GM21367 (cell line): ENCODE measurements at regions not wholly inside any gene's neighbourhood (a gene's known extent, or its start where the extent isn't known, plus 50 kb on each side); places are given as distances from the start of the nearest gene placed in this dataset.

Experiments used
- ATAC-seq: cut with Tn5 transposase; IDR thresholded peaks from one replicate; pipeline ENCODE4 v1.9.1; 2021; ENCODE audit not compliant: unreplicated experiment

DNA sequence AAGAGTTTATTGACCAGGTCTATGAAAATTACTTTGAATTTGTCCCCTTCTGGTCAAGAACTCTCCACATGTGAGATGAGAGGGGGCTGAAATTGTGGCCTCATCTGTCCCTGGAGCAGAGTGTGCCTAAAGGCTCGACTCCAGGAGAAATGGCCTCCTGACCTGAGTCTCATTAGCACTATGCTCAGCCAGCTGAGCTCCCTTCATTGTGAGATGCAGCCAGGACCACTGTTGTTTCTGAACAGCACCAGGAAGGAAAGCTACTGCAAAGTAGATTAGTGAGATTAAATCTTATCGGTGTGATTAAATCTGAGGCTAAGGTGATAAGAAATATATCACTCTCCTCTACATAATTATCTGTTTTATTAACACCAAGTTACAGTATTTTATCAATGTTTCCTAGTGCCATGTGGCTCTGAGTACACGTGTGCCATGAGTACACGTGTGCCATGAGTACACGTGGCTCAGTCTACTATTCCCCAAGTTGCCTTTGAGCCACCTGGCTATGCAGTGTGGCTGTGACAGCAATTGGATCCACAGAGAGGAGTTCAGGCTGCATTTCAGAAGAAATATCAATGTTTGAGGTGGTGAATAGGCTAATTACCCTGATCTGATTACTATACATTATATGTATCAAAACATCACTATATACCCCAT is 126.9 kb downstream of the IPMK start:
- ATAC-seq, result no peak

- ATAC-seq, result no peak
These were observed 127.6 kb downstream of the IPMK start for GRCh38 chr10:58140054-58140453.

- no peak for ATAC-seq
These were observed 129.9 kb downstream of the IPMK start for GRCh38 chr10:58137813-58138212.

DNA sequence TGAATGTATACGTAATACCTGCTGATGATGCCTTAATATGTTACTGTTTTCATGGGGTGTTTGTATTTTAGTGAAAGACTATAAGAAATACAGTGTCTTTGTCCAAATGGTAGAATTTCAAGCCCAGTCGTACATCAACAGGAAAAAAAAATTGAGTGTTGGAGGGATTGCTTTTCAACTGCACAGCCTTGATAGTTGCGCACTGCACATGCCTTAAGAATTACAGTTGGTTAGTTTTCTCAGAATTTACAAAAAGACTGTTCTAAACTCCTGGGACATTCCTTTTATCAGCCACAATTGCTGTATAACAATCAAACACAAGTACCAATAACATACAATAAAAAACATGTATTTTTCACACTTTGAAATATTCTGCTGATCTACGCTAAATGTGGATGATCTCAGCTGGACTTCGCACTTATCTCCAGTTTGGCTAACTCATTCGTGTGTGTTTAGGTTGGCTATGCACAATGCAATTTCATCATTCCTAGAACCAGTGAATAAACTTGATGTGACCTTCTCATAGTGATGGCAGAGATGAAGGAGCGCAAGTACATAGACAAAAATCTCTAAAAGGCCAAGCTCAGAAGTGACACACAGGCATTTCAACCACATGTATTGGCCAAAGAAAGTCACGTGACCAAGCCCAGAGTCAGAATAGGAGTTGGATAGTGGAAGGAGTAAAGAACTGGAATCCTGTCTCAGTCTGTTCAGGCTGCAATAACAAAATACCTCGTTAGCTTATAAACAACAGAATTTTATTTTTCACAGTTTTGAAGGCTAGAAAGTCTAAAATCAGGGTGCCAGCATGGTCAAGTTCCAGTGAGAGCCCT is 152.3 kb downstream of the IPMK start:
- no peak for ATAC-seq

- ATAC-seq, result no peak
These were observed 158.0 kb downstream of the IPMK start for GRCh38 chr10:58109731-58110130.

DNA sequence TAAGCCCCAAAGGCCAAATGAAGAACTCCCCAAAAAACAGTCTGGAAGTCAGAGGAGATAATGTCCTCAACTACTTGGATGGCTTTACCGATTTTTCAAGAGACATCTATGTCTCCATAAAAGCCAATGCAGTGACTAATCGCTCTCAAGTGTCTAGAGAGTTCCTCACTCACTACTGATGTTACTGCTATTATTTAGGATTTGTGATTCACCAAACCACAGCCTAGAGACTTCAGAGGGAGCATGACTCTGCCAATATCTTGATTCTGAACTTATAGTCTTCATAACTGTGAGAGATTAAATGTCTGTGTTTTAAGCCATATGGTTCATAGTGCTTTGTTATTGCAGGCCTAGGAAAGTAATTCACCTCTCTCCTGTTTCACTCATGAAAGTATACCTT is 160.2 kb downstream of the IPMK start:
- no peak for ATAC-seq

DNA sequence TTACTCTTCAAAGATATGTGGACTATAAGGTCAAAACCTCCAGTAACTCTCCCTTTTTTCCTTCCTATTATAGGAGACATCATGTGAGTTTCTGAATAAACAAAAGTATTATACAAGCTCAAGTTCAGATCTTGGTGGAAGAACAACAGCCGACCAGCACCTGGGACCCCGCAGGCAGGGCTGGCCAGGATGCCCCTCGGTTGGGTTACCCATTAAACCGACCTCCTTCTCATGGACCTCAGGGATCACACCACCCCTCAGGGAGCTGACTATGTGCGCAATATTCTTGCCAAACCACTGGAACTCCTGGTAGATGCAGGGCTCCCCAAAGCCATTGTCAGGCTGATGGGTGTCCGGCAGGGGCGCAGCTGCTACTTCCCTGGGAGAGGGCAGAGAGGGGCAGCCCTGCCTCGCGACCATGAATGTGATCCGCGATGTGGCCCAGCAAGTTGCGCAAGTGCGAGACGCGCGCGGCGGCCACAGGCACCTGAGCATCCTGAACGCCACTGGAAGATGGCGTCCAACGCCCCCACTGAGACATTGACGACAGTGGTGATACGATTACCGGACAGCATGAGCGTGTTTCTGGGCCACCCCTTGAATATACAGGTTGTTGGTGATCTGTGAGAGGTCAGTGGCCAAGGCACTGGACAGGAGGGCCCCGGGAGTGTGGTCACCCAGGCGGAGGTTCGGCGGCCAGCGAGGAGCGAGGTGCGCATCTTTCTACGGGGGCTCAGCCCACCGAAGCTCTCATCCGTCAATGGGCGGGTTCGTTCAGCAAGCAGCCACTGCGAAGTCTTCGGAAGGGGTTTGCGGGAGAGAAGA is 161.3 kb downstream of the IPMK start:
- no peak for ATAC-seq

DNA sequence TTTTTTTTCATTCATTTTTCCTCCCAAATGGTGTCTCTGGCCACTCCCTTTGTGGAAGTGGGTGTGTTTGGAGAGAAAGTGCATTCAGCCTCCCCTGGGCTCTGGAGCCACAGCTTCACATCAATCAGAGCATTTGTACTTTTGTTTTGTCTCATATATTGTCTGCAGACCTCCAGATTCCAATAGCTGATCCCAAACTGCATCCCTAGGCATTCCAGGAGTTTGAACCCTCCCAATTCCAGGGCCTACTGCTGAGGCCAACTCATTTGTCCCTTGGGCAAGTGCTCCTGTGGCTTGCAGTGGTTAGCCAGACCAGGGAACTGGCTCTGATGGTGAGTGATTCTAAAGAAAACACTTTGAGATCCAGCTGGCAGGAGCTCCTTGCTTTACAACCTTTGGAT is 163.3 kb downstream of the IPMK start:
- ATAC-seq, result no peak

DNA sequence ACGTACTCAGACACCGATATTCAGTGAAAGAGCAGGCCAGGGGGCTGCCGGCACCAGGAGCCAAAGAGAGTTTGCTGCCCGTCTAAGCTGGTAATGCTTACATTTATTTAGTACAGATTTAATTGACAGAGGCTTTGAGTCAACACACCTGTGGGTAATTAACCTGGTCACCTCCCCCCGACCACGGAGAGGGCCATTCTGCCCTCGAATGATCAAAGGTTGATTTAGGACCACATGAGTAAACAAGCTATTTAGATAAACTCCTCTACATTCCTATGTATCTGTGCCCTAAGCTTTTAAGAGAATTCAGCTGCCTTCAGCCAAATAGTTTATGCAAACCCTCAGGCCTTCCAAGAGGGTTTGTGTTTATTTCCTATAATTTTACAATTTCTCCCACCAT is 164.8 kb downstream of the IPMK start:
- no peak for ATAC-seq

DNA sequence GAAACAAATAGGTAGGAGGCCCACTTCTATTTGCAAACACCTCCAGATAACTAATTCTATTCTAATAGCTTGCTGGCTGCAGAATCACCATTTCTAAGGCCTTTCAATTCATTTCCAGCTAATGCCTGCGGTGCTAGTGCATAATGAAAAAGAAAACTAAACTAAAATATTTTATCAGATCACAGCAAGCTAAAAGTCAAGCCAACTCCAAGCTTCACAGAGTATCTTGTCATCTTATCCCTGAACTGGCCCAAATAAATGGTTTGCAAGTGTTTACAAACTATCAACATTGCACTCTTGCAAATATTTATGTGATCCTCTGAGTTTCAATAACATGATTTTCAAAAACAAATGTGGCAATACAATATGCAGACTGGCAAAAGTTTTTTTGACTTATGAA is 166.0 kb downstream of the IPMK start:
- ATAC-seq, result no peak

DNA sequence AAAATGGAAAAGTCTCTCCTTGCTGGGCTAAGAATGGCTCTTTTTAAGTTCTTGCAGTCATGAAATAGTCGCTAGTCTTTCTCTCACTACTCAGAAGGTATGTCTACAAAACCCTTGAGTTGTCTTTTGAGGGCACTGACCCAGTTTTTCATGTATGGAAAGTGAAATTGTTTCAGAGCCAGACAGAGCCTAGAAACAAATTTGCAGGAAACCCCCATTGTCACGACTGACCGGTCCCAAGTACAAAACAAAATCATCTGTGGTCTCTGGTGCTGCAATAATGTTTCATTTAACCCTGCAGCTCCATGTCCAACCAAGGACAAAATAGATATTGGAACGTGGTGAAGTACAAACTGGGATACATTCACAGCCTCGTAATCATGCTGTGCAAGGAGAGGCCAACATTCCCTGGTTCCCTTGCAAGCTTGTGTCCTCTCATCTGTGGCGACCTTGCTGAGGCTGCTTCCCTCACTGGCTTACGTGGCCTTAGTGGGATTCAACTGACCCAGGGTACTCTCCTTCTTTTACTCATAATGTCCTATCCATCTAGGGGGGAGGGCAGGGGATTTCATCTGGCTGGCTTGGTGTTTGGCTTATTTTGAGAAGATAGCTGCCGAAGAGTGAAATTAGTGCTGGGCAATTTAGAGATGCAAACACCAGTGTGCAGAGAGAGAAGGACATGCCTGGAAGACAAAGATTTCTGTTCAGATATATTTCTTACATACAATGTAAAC is 172.5 kb downstream of the IPMK start:
- no peak for ATAC-seq

- ATAC-seq, result no peak
These were observed 175.8 kb downstream of the IPMK start for GRCh38 chr10:58091886-58092285.

- ATAC-seq, result no peak
These were observed 178.0 kb downstream of the IPMK start for GRCh38 chr10:58089739-58090138.

- no peak for ATAC-seq
These were observed 179.8 kb downstream of the IPMK start for GRCh38 chr10:58087896-58088295.

- ATAC-seq, result no peak
These were observed 180.9 kb downstream of the IPMK start for GRCh38 chr10:58086763-58087150.

DNA sequence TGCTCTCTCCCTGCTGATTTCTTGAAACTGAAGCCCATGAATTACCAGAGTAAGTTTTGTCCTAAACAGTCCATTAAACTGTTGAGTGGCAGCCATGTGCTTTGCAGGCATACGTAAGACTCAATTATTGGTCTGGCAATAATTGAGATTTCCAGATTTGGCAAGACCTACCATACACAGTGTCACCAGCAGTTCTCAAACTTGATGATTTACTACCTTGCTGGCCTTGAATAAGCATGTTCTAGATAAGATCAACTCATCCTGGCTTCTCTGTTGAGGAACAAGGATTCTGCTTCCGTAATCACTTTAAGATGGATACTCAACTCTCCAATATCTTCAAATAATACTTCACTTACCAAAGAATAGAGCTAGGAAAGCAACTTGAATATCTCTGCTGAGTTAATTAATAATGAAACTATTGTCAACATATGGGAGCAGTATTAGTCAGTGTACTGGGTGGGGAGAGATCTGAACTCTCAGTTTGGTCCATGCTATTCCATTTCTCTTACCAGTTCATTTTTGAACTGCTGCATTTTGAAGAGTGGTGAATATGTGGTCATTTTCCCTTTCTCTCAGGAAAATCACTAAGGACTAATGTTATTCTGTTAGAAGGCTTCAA is 181.4 kb downstream of the IPMK start:
- no peak for ATAC-seq

DNA sequence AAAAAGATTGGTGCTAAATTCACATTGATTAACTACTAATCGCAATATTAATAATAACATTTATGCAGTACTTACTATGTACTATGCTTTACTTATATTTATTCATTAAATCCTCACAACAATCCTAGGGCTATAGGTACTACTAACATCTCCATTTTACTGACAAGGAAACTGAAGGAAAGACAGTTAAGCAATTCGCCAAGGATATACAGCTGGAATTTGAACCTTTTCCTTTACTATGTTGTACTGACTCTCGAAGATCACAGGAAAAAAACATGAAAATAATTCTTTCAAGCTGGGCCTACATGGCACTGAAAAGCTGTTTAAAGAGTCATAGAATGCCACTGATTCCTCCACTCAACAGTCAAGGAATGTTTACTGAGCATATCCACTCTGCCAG is 185.4 kb downstream of the IPMK start:
- no peak for ATAC-seq

- no peak for ATAC-seq
These were observed 186.3 kb downstream of the IPMK start for GRCh38 chr10:58081353-58081752.

DNA sequence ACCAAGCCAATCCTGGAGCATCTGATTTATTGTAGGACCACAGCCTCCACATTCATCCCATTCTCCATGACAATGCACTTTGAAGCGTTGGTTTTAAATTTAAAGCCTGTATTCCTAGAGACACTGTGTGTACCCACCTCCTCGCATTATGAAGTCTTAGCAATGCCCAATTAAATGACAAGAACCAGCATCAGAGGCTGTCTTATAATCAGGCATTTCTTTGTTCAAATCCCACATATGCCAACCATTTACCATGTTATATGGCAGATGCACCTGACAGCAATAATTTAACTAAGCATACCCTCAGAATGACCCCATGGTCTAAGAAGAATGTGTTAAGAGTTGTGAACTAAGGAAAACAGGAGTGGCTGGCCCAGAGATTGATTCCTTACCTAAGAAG is 188.2 kb downstream of the IPMK start:
- no peak for ATAC-seq

GRCh38 chr10:58072634-58073033 is 195.1 kb downstream of the IPMK start:
- ATAC-seq, result no peak

GRCh38 chr10:58070956-58071355 is 196.7 kb downstream of the IPMK start:
- no peak for ATAC-seq
